Right hindlimb (tissue), 1 donor: ENCODE measurements at regions not wholly inside any gene's neighbourhood (a gene's known extent, or its start where the extent isn't known, plus 50 kb on each side); places are given as distances from the start of the nearest gene placed in this dataset.
"Not testable (repeated sequence)": the region's sequence is repeated elsewhere in the genome, so short reads cannot be mapped to it uniquely, and the experiment has no call there.

Experiments
- DNase-seq: peaks from one replicate; pipeline ENCODE4 v3.0.0-alpha.2; 2018

GRCh38 chr22:48310289-48310688 is 1517.4 kb downstream of the BRD1 start:
- no peak for DNase-seq

- no peak for DNase-seq
Measured at GRCh38 chr22:48309836-48310235, 1517.8 kb downstream of the BRD1 start.

- no peak for DNase-seq
Measured at GRCh38 chr22:48309115-48309705, 1518.5 kb downstream of the BRD1 start.

GRCh38 chr22:48307931-48308330 is 1519.7 kb downstream of the BRD1 start:
- DNase-seq, result no peak

- DNase-seq, result no peak
Measured at GRCh38 chr22:48306785-48307510, 1520.7 kb downstream of the BRD1 start.

- no peak for DNase-seq
Measured at GRCh38 chr22:48306284-48306683, 1521.4 kb downstream of the BRD1 start.

- no peak for DNase-seq
Measured at GRCh38 chr22:48305726-48306235, 1521.9 kb downstream of the BRD1 start.

GRCh38 chr22:48303369-48303725 is 1524.3 kb downstream of the BRD1 start:
- DNase-seq, result no peak

GRCh38 chr22:48302657-48303368 is 1524.9 kb downstream of the BRD1 start:
- DNase-seq, result no peak

GRCh38 chr22:48301908-48302307 is 1525.8 kb downstream of the BRD1 start:
- DNase-seq, result no peak

- no peak for DNase-seq
Measured at GRCh38 chr22:48301421-48301820, 1526.3 kb downstream of the BRD1 start.

GRCh38 chr22:48300877-48301276 is 1526.8 kb downstream of the BRD1 start:
- DNase-seq, result no peak

- DNase-seq, result no peak
Measured at GRCh38 chr22:48299801-48300200, 1527.9 kb downstream of the BRD1 start.

GRCh38 chr22:48299124-48299523 is 1528.5 kb downstream of the BRD1 start:
- no peak for DNase-seq

GRCh38 chr22:48297296-48297695 is 1530.4 kb downstream of the BRD1 start:
- DNase-seq, result no peak

GRCh38 chr22:48289954-48290353 is 1527.5 kb downstream of the TBC1D22A start:
- DNase-seq, result not testable (repeated sequence)

GRCh38 chr22:48288376-48288940 is 1526.0 kb downstream of the TBC1D22A start:
- no peak for DNase-seq

- DNase-seq, result no peak
Measured at GRCh38 chr22:48287031-48287430, 1524.6 kb downstream of the TBC1D22A start.

GRCh38 chr22:48284671-48285070 is 1522.2 kb downstream of the TBC1D22A start:
- no peak for DNase-seq

- no peak for DNase-seq
Measured at GRCh38 chr22:48282804-48283203, 1520.4 kb downstream of the TBC1D22A start.

- no peak for DNase-seq
Measured at GRCh38 chr22:48279461-48279756, 1517.0 kb downstream of the TBC1D22A start.

GRCh38 chr22:48278620-48279460 is 1516.4 kb downstream of the TBC1D22A start:
- DNase-seq, result no peak
